GM10248 (cell line): ENCODE measurements at regions not wholly inside any gene's neighbourhood (a gene's known extent, or its start where the extent isn't known, plus 50 kb on each side); places are given as distances from the start of the nearest gene placed in this dataset.

Experiments
- CTCF ChIA-PET: fragments of 300-600 bp; sonication (Branson Sonifier 250); formaldehyde crosslinking; extraction: SDS; loops from one replicate; lab custom pipeline; 2021; ENCODE audit warnings: antibody characterized with exemption; lab: Yijun Ruan, JAX
- POLR2A ChIA-PET: fragments of 350-650 bp; sonication (Branson Sonifier 250); formaldehyde crosslinking; extraction: SDS; loops from one replicate; lab custom pipeline; 2020; ENCODE audit warnings: antibody characterized with exemption; lab: Yijun Ruan, JAX
- DNase-seq: peaks from one replicate; pipeline ENCODE4 v3.0.0; 2012; ENCODE audit errors: extremely low spot score
- TF ChIP-seq, protein P1 (sequence below): IDR thresholded peaks from 2 replicates; pipeline ENCODE4 v1.5.1; 2012; ENCODE audit warnings: mild to moderate bottlenecking, low read depth; ENCODE audit errors: extremely low read depth, missing control alignments, control extremely low read depth

DNA sequence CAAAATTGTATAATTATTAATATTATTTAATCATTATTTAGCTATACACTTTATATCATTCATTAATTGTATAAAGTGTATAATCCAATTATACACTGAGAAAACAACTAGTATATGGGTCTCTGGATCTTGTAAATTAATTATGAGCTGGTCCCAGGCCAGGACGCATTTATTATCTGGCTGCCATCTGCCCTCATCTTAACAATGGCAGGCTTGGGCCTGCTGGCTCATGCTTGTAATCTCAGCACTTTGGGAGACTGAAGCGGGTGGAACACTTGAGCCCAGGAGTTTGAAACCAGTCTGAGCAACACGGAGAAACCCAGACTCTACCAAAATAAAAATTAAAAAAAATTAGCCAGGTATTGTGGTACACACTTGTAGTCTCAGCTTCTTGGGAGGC is 502.2 kb upstream of the NRXN1 start:
- DNase-seq: no peak
- TF ChIP-seq, protein P1, sequence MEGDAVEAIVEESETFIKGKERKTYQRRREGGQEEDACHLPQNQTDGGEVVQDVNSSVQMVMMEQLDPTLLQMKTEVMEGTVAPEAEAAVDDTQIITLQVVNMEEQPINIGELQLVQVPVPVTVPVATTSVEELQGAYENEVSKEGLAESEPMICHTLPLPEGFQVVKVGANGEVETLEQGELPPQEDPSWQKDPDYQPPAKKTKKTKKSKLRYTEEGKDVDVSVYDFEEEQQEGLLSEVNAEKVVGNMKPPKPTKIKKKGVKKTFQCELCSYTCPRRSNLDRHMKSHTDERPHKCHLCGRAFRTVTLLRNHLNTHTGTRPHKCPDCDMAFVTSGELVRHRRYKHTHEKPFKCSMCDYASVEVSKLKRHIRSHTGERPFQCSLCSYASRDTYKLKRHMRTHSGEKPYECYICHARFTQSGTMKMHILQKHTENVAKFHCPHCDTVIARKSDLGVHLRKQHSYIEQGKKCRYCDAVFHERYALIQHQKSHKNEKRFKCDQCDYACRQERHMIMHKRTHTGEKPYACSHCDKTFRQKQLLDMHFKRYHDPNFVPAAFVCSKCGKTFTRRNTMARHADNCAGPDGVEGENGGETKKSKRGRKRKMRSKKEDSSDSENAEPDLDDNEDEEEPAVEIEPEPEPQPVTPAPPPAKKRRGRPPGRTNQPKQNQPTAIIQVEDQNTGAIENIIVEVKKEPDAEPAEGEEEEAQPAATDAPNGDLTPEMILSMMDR: no peak
- POLR2A ChIA-PET: no interaction called here
- CTCF ChIA-PET: no interaction called here

DNA sequence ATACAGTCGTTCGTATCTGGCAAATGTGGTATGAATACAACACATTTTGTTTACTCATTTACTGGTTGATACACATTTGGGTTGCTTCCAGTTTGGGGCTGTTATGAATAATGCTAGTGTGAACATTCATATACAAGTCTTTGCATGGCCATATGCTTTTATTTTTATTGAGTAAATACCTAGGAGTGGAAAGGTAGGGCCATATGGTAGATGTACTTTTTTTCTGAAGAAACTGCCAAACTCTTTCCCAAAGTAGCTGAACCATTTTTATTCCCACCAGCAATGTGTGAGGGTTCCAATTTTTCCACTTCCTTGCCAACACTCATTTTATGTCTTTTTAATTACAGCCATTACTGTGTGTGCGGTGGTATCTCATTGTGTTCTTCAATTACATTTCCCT is 496.2 kb upstream of the NRXN1 start:
- TF ChIP-seq, protein P1: no peak
- ChIA-PET POLR2A (no interaction called here), CTCF (no interaction called here)
- DNase-seq: no peak

DNA sequence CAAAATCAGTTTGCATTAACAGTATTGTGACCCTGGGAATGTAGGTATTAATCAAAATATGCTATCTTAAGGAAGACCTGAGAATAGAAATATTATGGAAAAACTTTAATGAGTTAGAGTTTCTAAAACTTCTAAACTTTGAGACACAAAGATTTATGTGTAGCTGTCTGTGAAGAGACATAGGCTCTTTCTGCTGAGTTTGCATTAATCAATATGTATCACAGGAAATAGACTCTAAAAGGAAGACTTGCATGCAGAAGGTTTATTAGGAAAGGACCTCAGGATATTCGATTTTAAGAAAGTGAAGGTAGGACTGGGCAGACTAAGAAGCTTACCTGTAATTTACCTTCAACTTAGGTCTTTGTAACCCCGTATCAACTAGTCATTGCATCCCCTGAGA is 494.8 kb upstream of the NRXN1 start:
- TF ChIP-seq, protein P1: no peak
- ChIA-PET POLR2A (no interaction called here), CTCF (no interaction called here)
- DNase-seq: no peak

DNA sequence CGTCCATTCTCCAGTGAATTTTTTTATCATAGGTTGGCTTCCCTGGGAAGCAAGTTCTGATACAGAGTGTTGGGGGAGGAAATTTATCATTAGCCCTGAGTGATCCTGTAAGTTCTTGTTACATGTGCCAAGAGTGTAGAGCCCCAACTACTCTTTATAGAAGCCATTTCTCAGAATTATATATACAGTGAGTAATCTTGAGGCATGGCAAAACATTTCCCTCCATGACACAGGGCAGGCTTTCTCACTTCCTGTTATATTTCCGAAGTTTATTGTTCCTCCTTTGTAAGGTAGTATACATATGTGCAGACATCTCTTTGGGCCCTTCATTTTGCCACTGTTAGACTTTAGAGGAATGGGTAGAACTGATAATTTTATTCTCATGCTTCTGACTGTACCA is 484.7 kb upstream of the NRXN1 start:
- POLR2A ChIA-PET: no interaction called here
- TF ChIP-seq, protein P1: no peak
- CTCF ChIA-PET: no interaction called here
- no peak for DNase-seq

DNA sequence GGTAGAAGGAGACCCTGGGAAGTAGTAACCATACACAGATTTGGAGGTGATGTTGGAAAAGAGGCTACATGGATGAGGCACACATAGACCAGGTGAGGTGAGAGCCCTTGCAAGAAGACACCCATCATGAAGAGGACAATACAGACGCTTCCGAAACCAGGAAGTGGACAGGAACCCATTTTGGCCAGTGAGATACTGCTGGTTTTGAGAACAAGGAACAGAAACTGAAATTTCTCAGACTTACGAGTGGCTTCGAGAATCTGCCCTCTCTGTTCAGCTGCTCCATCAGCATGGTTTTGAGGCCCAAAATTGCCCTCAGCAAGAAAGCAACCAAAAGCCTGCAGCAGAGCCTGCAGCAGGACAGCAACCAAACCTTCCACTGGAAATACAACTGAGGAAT is 479.1 kb upstream of the NRXN1 start:
- CTCF ChIA-PET: no interaction called here
- DNase-seq: peak; percentile 3
- POLR2A ChIA-PET: no interaction called here
- TF ChIP-seq, protein P1: no peak

DNA sequence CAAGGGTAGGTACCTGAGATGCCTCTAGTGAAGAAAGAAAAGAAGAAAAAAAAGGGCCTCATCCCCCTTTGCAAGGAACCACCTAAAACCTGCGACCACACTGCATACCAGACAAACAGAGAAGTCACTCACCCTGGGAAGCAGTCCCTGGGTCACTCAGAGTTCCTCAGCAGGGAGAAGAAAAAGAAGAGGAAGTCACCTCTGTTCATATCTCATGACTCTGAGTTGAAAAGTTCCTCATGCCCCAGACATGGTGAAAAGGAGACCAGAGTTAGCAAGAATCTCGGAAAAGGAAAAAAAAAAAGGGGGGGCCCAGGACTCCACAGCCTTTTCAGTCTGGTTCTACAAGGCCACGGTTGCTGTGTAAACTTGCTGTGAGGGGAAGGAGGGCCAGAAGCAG is 478.4 kb upstream of the NRXN1 start:
- TF ChIP-seq, protein P1: no peak
- no peak for DNase-seq
- CTCF ChIA-PET: no interaction called here
- POLR2A ChIA-PET: no interaction called here

DNA sequence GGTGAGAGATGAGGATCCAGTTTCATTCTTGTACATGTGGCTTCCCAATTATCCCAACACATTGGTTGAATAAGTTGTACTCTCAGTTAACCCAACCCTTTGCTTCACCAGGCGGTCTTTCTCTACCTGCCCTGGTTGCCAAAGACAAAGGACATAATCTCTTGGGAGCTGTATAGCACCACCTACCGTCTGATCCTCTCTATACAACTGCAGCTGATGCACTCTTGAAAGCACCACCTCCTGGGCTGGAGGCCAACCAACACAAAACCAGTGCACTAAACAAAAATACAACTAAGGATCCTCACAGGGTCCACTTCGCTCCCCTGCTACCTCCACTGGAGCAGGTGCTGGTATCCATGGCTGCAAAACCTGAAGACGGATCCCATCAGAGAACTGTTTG is 473.6 kb upstream of the NRXN1 start:
- CTCF ChIA-PET: no interaction called here
- POLR2A ChIA-PET: no interaction called here
- TF ChIP-seq, protein P1: no peak
- no peak for DNase-seq
